IMR-90 (cell line): ENCODE measurements at regions not wholly inside any gene's neighbourhood (a gene's known extent, or its start where the extent isn't known, plus 50 kb on each side); places are given as distances from the start of the nearest gene placed in this dataset.

Experiments
- ATAC-seq: fragments of 200-7000 bp; cut with Tn5 transposase; 2 replicates; pipeline ENCODE4 v1.9.1; 2020; ENCODE audit warnings: low read depth, mild to moderate bottlenecking, moderate library complexity
- BruUV-seq: library from RNA; stranded (reverse); fragments of 400-500 nt; replicated peaks from 2 replicates; lab custom pipeline; 2021; lab: Mats Ljungman, UMichigan
- CTCF ChIA-PET: fragments of 300-600 bp; formaldehyde crosslinking; extraction: SDS; loops from one replicate; lab custom pipeline; 2021; ENCODE audit warnings: antibody characterized with exemption; lab: Yijun Ruan, JAX
- POLR2A ChIA-PET: fragments of 300-600 bp; sonication (Branson Sonifier 250); formaldehyde crosslinking; loops from one replicate; lab custom pipeline; 2022; ENCODE audit warnings: antibody characterized with exemption; ENCODE audit not compliant: unreplicated experiment; lab: Charles Lee
- DNase-seq: peaks from one replicate; pipeline ENCODE4 v3.0.0; 2013
- H2AFZ ChIP-seq: replicated peaks from 2 replicates; pipeline ENCODE3; 2013; ENCODE audit warnings: low read length, mild to moderate bottlenecking; ENCODE audit not compliant: poor library complexity
- H2AK5ac ChIP-seq: 2 replicates; pipeline ENCODE4 v1.6.1; 2013; ENCODE audit warnings: low read depth, low read length, inconsistent platforms
- H2AK9ac ChIP-seq: replicated peaks from 2 replicates; pipeline ENCODE3; 2013; ENCODE audit warnings: mild to moderate bottlenecking, low read depth, low read length, moderate library complexity; ENCODE audit not compliant: poor library complexity
- H2BK120ac ChIP-seq: 2 replicates; pipeline ENCODE4 v1.6.1; 2013; ENCODE audit warnings: low read depth, low read length, inconsistent platforms
- H2BK15ac ChIP-seq: 3 replicates; pipeline ENCODE4 v1.6.1; 2013; ENCODE audit warnings: low read depth, low read length, inconsistent platforms
- H2BK20ac ChIP-seq: 2 replicates; pipeline ENCODE4 v1.6.1; 2013; ENCODE audit warnings: low read depth, mild to moderate bottlenecking, inconsistent platforms, low read length, moderate library complexity
- H2BK5ac ChIP-seq: 2 replicates; pipeline ENCODE4 v1.6.1; 2013; ENCODE audit warnings: mild to moderate bottlenecking, low read depth, low read length, inconsistent platforms; ENCODE audit not compliant: poor library complexity, severe bottlenecking
- H3K14ac ChIP-seq: replicated peaks from 2 replicates; pipeline ENCODE4 v1.6.1; 2013; ENCODE audit warnings: low read depth, low read length, inconsistent platforms
- H3K18ac ChIP-seq: 2 replicates; pipeline ENCODE4 v1.6.1; 2013; ENCODE audit warnings: low read depth, low read length, control low read depth
- H3K23ac ChIP-seq: 2 replicates; pipeline ENCODE4 v1.6.1; 2013; ENCODE audit warnings: low read depth, low read length, inconsistent platforms
- H3K27ac ChIP-seq: 2 replicates; pipeline ENCODE4 v1.5.1; 2013; ENCODE audit warnings: mild to moderate bottlenecking, control low read depth, low read length; ENCODE audit not compliant: insufficient read depth
- H3K27me3 ChIP-seq: 2 replicates; pipeline ENCODE4 v1.6.1; 2013; ENCODE audit warnings: low read length; ENCODE audit not compliant: control insufficient read depth, insufficient read depth
- H3K36me3 ChIP-seq: 2 replicates; pipeline ENCODE4 v1.6.1; 2013; ENCODE audit warnings: low read length, mixed read lengths; ENCODE audit not compliant: control insufficient read depth, insufficient read depth
- H3K4ac ChIP-seq: 2 replicates; pipeline ENCODE4 v1.6.1; 2013; ENCODE audit warnings: low read depth, low read length, inconsistent platforms
- H3K4me1 ChIP-seq: 2 replicates; pipeline ENCODE4 v1.6.1; 2013; ENCODE audit warnings: low read length, mixed read lengths; ENCODE audit not compliant: control insufficient read depth, insufficient read depth
- H3K4me2 ChIP-seq: 2 replicates; pipeline ENCODE4 v1.6.1; 2013; ENCODE audit warnings: low read depth, mild to moderate bottlenecking, control low read depth, low read length, moderate library complexity
- H3K4me3 ChIP-seq: 2 replicates; pipeline ENCODE4 v1.5.1; 2013; ENCODE audit warnings: low read depth, mild to moderate bottlenecking, control low read depth, low read length, moderate library complexity; ENCODE audit not compliant: insufficient read depth
- H3K56ac ChIP-seq: 2 replicates; pipeline ENCODE4 v1.6.1; 2013; ENCODE audit warnings: low read length, inconsistent platforms; ENCODE audit not compliant: insufficient read depth; ENCODE audit errors: extremely low read depth
- H3K79me1 ChIP-seq, 2 experiments: 2 replicates each; pipeline ENCODE4 v1.6.1; 2013; ENCODE audit warnings: low read length in 2 of 2, inconsistent platforms in 1 of 2, low read depth in 1 of 2
- H3K9ac ChIP-seq: 2 replicates; pipeline ENCODE4 v1.6.1; 2013; ENCODE audit warnings: low read depth, low read length, control low read depth
- H3K9me1 ChIP-seq: 2 replicates; pipeline ENCODE4 v1.6.1; 2013; ENCODE audit warnings: low read length, inconsistent platforms; ENCODE audit not compliant: insufficient read depth
- H3K9me3 ChIP-seq: 2 replicates; pipeline ENCODE4 v1.6.1; 2013; ENCODE audit warnings: low read length; ENCODE audit not compliant: control insufficient read depth, insufficient read depth
- H4K20me1 ChIP-seq: 2 replicates; pipeline ENCODE4 v1.6.1; 2013; ENCODE audit warnings: low read length, inconsistent platforms; ENCODE audit not compliant: insufficient read depth
- H4K5ac ChIP-seq: 2 replicates; pipeline ENCODE4 v1.6.1; 2013; ENCODE audit warnings: mild to moderate bottlenecking, low read depth, low read length, control low read depth
- H4K8ac ChIP-seq, 2 experiments: 2 replicates each; pipeline ENCODE4 v1.6.1; 2013; ENCODE audit warnings: low read depth in 2 of 2, low read length in 2 of 2, control low read depth in 1 of 2, inconsistent platforms in 1 of 2
- H4K91ac ChIP-seq: 2 replicates; pipeline ENCODE4 v1.6.1; 2013; ENCODE audit warnings: low read depth, low read length, inconsistent platforms; ENCODE audit not compliant: insufficient read depth
- CEBPB ChIP-seq: IDR thresholded peaks from 2 replicates; pipeline ENCODE4 v1.6.1; 2012; ENCODE audit warnings: low read depth, low read length, improper control_type of control experiment
- CHD1 ChIP-seq: IDR thresholded peaks from 2 replicates; pipeline ENCODE4 v1.6.1; 2012; ENCODE audit warnings: low read depth, low read length, improper control_type of control experiment
- ELK1 ChIP-seq: fragments of 150-350 bp; IDR thresholded peaks from 2 replicates; pipeline ENCODE4 v1.6.1; 2016; ENCODE audit warnings: low read depth, mild to moderate bottlenecking, low read length, moderate library complexity, borderline replicate concordance
- FOS ChIP-seq: fragments of 150-350 bp; IDR thresholded peaks from 2 replicates; pipeline ENCODE4 v1.6.1; 2016; ENCODE audit warnings: low read depth, low read length
- MXI1 ChIP-seq: IDR thresholded peaks from 2 replicates; pipeline ENCODE4 v1.6.1; 2012; ENCODE audit warnings: low read depth, mild to moderate bottlenecking, low read length, moderate library complexity, borderline replicate concordance
- NFE2L2 ChIP-seq: fragments of 150-350 bp; IDR thresholded peaks from 2 replicates; pipeline ENCODE4 v1.6.1; 2016; ENCODE audit warnings: low read depth, mild to moderate bottlenecking, low read length
- RAD21 ChIP-seq: IDR thresholded peaks from 2 replicates; pipeline ENCODE4 v1.6.1; 2012; ENCODE audit warnings: low read length, improper control_type of control experiment
- RFX5 ChIP-seq: IDR thresholded peaks from 2 replicates; pipeline ENCODE4 v1.8.0; 2012; ENCODE audit warnings: low read depth, mild to moderate bottlenecking, low read length, moderate library complexity
- SMC3 ChIP-seq: fragments of 150-350 bp; IDR thresholded peaks from 2 replicates; pipeline ENCODE4 v1.6.1; 2016; ENCODE audit warnings: low read depth, mild to moderate bottlenecking, antibody characterized with exemption, low read length, moderate library complexity
- WGBS, 2 experiments: methylation state at CpG; one replicate each; pipeline versions ENCODE4 v1.1.5 to v1.1.7; 2013; ENCODE audit warnings: missing lambda C conversion rate in 2 of 2; ENCODE audit not compliant: insufficient read length in 1 of 2; ENCODE audit errors: extremely low coverage in 2 of 2; 5-methylcytosine and 5-hydroxymethylcytosine counted together
- dilution Hi-C: fragments of 300-500 bp; cut with HindIII; formaldehyde crosslinking; loops from one replicate; pipeline ENCODE4 v1.14.3; 2018; ENCODE audit warnings: low sequenced_read_pairs; ENCODE audit not compliant: unreplicated experiment
- in situ Hi-C: fragments of 300-500 bp; cut with MboI; formaldehyde crosslinking; loops from 3 replicates; pipeline ENCODE4 v1.14.3; 2019; ENCODE audit warnings: low sequenced_read_pairs, inconsistent platforms, mixed read lengths
- intact Hi-C: fragments of 100-400 bp; cut with micrococcal nuclease; formaldehyde crosslinking; loops from 2 replicates; pipeline ENCODE4 v1.10.0; 2022

GRCh38 chr6:145286916-145287315 is 448.4 kb downstream of the EPM2A start:
- Histone ChIP-seq H3K4me2 (no peak overlapping the region), H2BK20ac (no peak overlapping the region), H2AFZ (no peak overlapping the region), H2BK5ac (no peak overlapping the region), H4K5ac (no peak overlapping the region), H3K79me1 (no peaks in the 10 kb centered on the region), H4K8ac (no peak overlapping the region), H2AK9ac (no peak overlapping the region), H4K91ac (no peak overlapping the region), H3K14ac (no peak overlapping the region), H3K23ac (no peak overlapping the region), H2BK15ac (no peak overlapping the region), H3K9me1 (no peaks in the 10 kb centered on the region), H2AK5ac (no peak overlapping the region), H3K27me3 (no peaks in the 10 kb centered on the region), H3K56ac (no peak overlapping the region), H3K9ac (no peak overlapping the region), H3K9me3 (no peaks in the 10 kb centered on the region; the same call in 1 of the 2 replicates), H3K4me3 (no peak overlapping the region), H4K20me1 (no peaks in the 10 kb centered on the region), H3K4me1 (no peaks in the 10 kb centered on the region), H3K36me3 (no peaks in the 10 kb centered on the region), H3K27ac (no peak overlapping the region), H3K4ac (no peak overlapping the region), H3K18ac (no peak overlapping the region), H2BK120ac (no peak overlapping the region)
- TF ChIP-seq CHD1 (no peak), CEBPB (no peak), ELK1 (no peak), SMC3 (no peak), MXI1 (no peak), RAD21 (no peak), FOS (no peak), RFX5 (no peak), NFE2L2 (no peak)
- no CpG with 5 or more reads among the region's 1 CpG for whole genome bisulfite sequencing, 2 experiments
- ChIA-PET CTCF (no interaction called here), POLR2A (no interaction called here)
- dilution Hi-C loops (no loop called here), in situ Hi-C loops (no loop called here), intact Hi-C loops (no loop called here)
- ATAC-seq (no peak), DNase-seq (no peak)
- no TSS peak for BruUV-seq
